ENCODE measurements at regions not wholly inside any gene's neighbourhood (a gene's known extent, or its start where the extent isn't known, plus 50 kb on each side); places are given as distances from the start of the nearest gene placed in this dataset.

DNA sequence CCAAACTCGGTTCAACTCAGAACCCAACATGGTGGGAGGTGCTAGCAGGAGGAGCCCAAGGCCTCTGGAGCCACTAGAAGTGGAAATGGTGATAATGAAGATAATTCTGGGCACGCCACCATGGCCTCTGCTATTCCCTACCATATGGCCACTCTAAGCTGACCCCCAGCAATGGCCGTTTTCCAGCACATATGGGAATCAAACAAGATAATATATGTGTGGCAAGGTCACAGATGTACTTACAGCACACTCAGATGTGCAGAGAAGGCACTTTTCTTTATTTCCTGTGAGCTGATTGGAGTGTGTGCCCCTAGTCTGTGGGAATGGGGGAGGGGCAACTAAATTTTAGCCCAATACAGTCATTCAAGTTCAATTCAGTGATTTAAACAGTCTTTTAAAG is 153.4 kb upstream of the LRFN2 start:
- TF ChIP-seq SIN3A (IDR thresholded peaks at IDR 0.05; ENCODE audit: borderline replicate concordance, insufficient read depth, low read length), result no peak
- TF ChIP-seq REST (IDR thresholded peaks at IDR 0.05; ENCODE audit: insufficient read depth in 1 of 2, low read depth in 2 of 2, low read length in 2 of 2), result no peak

All from PFSK-1 (cell line).